ENCODE measurements at regions not wholly inside any gene's neighbourhood (a gene's known extent, or its start where the extent isn't known, plus 50 kb on each side); places are given as distances from the start of the nearest gene placed in this dataset.
A peak's percentile ranks its signal among the peaks of the same experiment; 100 is the strongest.

DNA sequence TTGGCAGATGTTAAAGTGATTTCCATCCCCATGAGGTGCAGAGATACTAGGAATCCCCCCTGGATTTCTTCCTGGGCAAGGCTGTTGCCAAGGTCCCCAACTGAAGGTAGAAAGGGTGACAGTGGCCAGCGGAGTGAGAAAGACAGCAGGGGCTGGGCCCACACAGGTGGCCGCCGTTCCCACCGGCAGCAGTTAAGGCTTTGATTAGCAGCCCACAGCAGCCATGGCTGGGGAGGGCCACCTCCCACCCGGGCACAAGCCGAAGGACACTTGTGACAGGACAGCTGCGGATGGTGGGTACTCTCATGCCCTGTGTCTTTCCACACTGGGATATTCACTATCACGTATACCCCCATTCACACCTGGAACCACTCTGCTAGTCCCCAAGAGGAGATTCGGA lies 63.9 kb upstream of the CDYL start:
- H3K4me3 ChIP-seq (ENCODE audit: low read depth, low read length), result no peak overlapping the region

GRCh38 chr6:4707011-4707410 lies 69.2 kb upstream of the CDYL start:
- no peak for TF ChIP-seq CTCF (IDR thresholded peaks at IDR 0.05; ENCODE audit: insufficient read depth, low read depth, low read length)
- no peak overlapping the region for H3K4me3 ChIP-seq (ENCODE audit: low read depth, low read length)
- peak; percentile 40 for DNase-seq (ENCODE audit: low read depth)

More for the DNA sequence above, 63.9 kb upstream of the CDYL start:
- no peak for TF ChIP-seq CTCF (IDR thresholded peaks at IDR 0.05; ENCODE audit: insufficient read depth, low read depth, low read length)
- no peak for DNase-seq (ENCODE audit: low read depth)

DNA sequence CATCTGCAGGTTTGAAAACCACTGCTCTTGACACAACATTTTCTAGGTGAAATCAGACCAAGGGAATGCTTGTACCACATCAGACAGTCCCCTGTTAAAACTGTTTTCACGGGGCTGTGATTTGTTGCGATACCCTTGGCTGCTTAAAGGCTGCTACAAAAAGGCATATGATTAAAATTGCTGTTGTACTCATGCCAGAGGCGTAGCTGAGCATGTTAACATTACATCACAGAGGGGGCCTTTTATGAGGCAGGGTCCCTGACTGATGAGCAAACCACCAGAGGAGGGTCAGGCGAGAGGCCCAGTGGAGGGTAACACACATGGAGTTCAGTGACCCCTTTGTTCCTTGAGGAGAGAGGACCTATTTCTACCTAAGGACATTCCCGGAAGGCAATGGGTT lies 70.4 kb upstream of the CDYL start:
- DNase-seq (ENCODE audit: low read depth), result no peak
- H3K4me3 ChIP-seq (ENCODE audit: low read depth, low read length), result no peak overlapping the region
- TF ChIP-seq CTCF (IDR thresholded peaks at IDR 0.05; ENCODE audit: insufficient read depth, low read depth, low read length), result no peak

DNA sequence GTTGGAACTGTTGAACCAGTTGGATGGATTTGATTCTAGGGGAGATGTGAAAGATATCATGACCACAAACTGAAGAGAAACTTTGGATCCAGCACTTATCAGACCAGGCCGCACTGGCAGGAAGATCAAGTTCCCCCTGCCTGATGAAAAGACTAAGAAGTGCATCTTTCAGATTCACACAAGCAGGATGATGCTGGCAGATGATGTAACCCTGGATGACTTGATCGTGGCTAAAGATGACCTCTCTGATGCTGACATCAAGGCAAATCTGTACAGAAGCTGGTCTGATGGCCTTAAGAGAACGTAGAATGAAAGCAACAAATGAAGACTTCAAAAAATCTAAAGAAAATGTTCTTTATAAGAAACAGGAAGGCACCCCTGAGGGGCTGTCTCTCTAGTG lies 72.8 kb upstream of the CDYL start:
- no peak overlapping the region for H3K4me3 ChIP-seq (ENCODE audit: low read depth, low read length)
- TF ChIP-seq CTCF (IDR thresholded peaks at IDR 0.05; ENCODE audit: insufficient read depth, low read depth, low read length), result no peak
- DNase-seq (ENCODE audit: low read depth), result no peak

DNA sequence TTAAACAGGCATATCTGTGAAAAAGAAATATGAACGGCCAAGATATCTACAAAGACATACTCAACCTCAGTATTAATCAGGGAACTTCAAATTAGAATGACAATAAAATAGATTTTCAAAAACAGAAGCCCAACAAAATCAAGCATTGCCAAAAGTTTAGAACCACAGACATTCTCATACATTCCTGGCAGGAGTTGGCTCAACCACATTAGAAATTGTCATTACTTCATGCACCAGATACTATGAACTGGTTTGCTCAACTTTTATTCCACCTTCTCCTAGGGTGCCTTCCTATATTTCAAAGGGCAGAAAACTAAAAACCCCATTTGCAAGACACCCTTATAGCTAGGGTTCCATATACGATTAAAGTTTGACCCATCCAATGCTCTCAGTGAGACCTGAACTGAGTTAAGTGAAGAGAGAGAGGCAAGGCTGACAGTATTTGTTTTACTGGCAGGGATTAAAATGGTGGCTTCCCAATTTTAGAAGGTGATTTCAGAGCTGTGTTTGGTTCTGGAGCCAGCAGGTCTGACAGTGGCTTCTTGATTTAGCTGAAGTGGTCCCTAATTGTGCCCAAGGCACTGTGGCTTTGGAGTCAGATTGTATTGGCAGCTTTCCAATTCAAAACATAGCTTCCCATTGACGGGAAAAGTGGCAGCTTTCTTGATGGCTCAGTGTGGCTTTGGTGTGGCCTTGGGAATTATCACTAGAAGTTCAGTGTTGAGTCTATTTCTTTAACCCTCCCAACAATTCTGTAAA lies 77.1 kb upstream of the CDYL start:
- TF ChIP-seq CTCF (IDR thresholded peaks at IDR 0.05; ENCODE audit: insufficient read depth, low read depth, low read length), result no peak
- no peak for DNase-seq (ENCODE audit: low read depth)
- H3K4me3 ChIP-seq (ENCODE audit: low read depth, low read length), result no peak overlapping the region

- H3K4me3 ChIP-seq (ENCODE audit: low read depth, low read length), result no peak overlapping the region
- no peak for TF ChIP-seq CTCF (IDR thresholded peaks at IDR 0.05; ENCODE audit: insufficient read depth, low read depth, low read length)
- peak; percentile 14 for DNase-seq (ENCODE audit: low read depth)
These were observed 82.8 kb upstream of the CDYL start for GRCh38 chr6:4693173-4693970.

Measured in fibroblast of villous mesenchyme (primary cell).